HepG2 (cell line): ENCODE measurements at regions not wholly inside any gene's neighbourhood (a gene's known extent, or its start where the extent isn't known, plus 50 kb on each side); places are given as distances from the start of the nearest gene placed in this dataset.

Experiments used
- ATAC-seq: fragments of 200-7000 bp; cut with Tn5 transposase; 3 replicates; pipeline ENCODE4 v1.9.1; 2020; ENCODE audit warnings: mild to moderate bottlenecking, moderate library complexity
- BruUV-seq: library from RNA; stranded (reverse); fragments of 400-500 nt; replicated peaks from 2 replicates; lab custom pipeline; 2021; lab: Mats Ljungman, UMichigan
- CTCF ChIA-PET: fragments of 300-600 bp; formaldehyde crosslinking; extraction: SDS; loops from one replicate; lab custom pipeline; 2021; ENCODE audit warnings: low total read pairs, inconsistent platforms, low intra/inter-chr PET ratio; lab: Yijun Ruan, JAX
- POLR2A ChIA-PET: fragments of 350-600 bp; sonication (Branson Sonifier 250); formaldehyde crosslinking; loops from one replicate; lab custom pipeline; 2020; ENCODE audit warnings: antibody characterized with exemption, inconsistent platforms; lab: Yijun Ruan, JAX
- DNase-seq: peaks from one replicate; pipeline ENCODE4 v3.0.0-alpha.2; 2015; ENCODE audit warnings: low spot score
- FAIRE-seq: peaks from 3 replicates; lab custom pipeline; 2011; peaks lifted over from hg19 to GRCh38; lab: Jason Lieb, UNC
- H2AFZ ChIP-seq: one replicate; pipeline ENCODE4 v1.6.1; 2011; ENCODE audit warnings: low read length, inconsistent platforms
- H3K27ac ChIP-seq: fragments of 300-600 bp; 3 replicates; pipeline ENCODE4 v1.8.0; 2011; ENCODE audit warnings: mixed run types, mild to moderate bottlenecking, mixed read lengths, low read length, inconsistent platforms; ENCODE audit not compliant: insufficient read depth; ENCODE audit errors: extremely low read length
- H3K27me3 ChIP-seq, 2 experiments: fragments of 200-600 bp in 1 of 2; 2 replicates in 1 of 2; 3 replicates in 1 of 2; pipeline versions ENCODE4 v1.6.0 to v1.8.0; 2011; ENCODE audit warnings: low read length in 2 of 2, mild to moderate bottlenecking in 2 of 2, moderate library complexity in 2 of 2, inconsistent platforms in 1 of 2; ENCODE audit not compliant: insufficient read depth in 2 of 2, control insufficient read depth in 1 of 2
- H3K36me3 ChIP-seq, 2 experiments: fragments of 200-600 bp in 1 of 2; replicated peaks in 1 of 2; 2 replicates in 1 of 2; 3 replicates in 1 of 2; pipeline versions ENCODE4 v1.5.1 to v1.8.0; 2011; ENCODE audit warnings: low read length in 2 of 2, inconsistent platforms in 1 of 2; ENCODE audit not compliant: insufficient read depth in 2 of 2, control insufficient read depth in 1 of 2
- H3K4me1 ChIP-seq: 2 replicates; pipeline ENCODE4 v1.5.1; 2012; ENCODE audit warnings: low read length, inconsistent platforms; ENCODE audit not compliant: insufficient read depth
- H3K4me2 ChIP-seq: 2 replicates; pipeline ENCODE4 v1.6.0; 2011; ENCODE audit warnings: low read depth, low read length, inconsistent platforms
- H3K4me3 ChIP-seq, 3 experiments: fragments of 200-600 bp in 1 of 3; sonication (generic), shearing (Covaris generic) in 1 of 3; replicated peaks in 1 of 3; 2 replicates each; pipeline ENCODE4 v1.5.1; 2011 to 2016; ENCODE audit warnings: low read length in 3 of 3, inconsistent platforms in 2 of 3, low read depth in 2 of 3, mild to moderate bottlenecking in 2 of 3, control low read depth in 1 of 3, mixed read lengths in 1 of 3; ENCODE audit not compliant: insufficient read depth in 1 of 3
- H3K79me2 ChIP-seq: one replicate; pipeline ENCODE4 v1.6.1; 2011; ENCODE audit warnings: low read length, inconsistent platforms; ENCODE audit not compliant: insufficient read depth
- H3K9ac ChIP-seq: 2 replicates; pipeline ENCODE4 v1.6.0; 2011; ENCODE audit warnings: mild to moderate bottlenecking, low read depth, low read length, inconsistent platforms; ENCODE audit not compliant: insufficient read depth
- H3K9me3 ChIP-seq: 2 replicates; pipeline ENCODE4 v1.5.1; 2012; ENCODE audit warnings: mild to moderate bottlenecking, low read length
- H4K20me1 ChIP-seq: 2 replicates; pipeline ENCODE4 v1.6.0; 2011; ENCODE audit warnings: inconsistent platforms, mild to moderate bottlenecking, low read length, moderate library complexity; ENCODE audit not compliant: insufficient read depth
- FOSL1 ChIP-seq: sonication (generic); formaldehyde crosslinking; IDR thresholded peaks from 2 replicates; pipeline ENCODE4 v1.9.0; 2021; ENCODE audit warnings: missing genetic modification reagents, borderline replicate concordance
- GABPB1 ChIP-seq: IDR thresholded peaks from 2 replicates; pipeline ENCODE4 v1.6.1; 2016; ENCODE audit warnings: mild to moderate bottlenecking, missing genetic modification reagents, moderate library complexity, missing compliant biosample characterization
- KLF13 ChIP-seq: sonication (generic); formaldehyde crosslinking; IDR thresholded peaks from 2 replicates; pipeline ENCODE4 v1.4.0; 2020; ENCODE audit warnings: mild to moderate bottlenecking, missing genetic modification reagents
- NCOA1 ChIP-seq: sonication (generic); formaldehyde crosslinking; IDR thresholded peaks from 2 replicates; pipeline ENCODE4 v1.9.0; 2021; ENCODE audit warnings: missing genetic modification reagents
- SIN3A ChIP-seq: IDR thresholded peaks from 2 replicates; pipeline ENCODE4 v1.6.1; 2011; ENCODE audit warnings: low read depth, mild to moderate bottlenecking, control low read depth, low read length, borderline replicate concordance
- THAP9 ChIP-seq: sonication (generic); formaldehyde crosslinking; IDR thresholded peaks from 2 replicates; pipeline ENCODE4; 2020; ENCODE audit warnings: missing genetic modification reagents, mild to moderate bottlenecking, borderline replicate concordance
- TP53 ChIP-seq: sonication (generic); formaldehyde crosslinking; conservative IDR thresholded peaks from 2 replicates; pipeline ENCODE4 v1.4.0; 2020; ENCODE audit warnings: missing genetic modification reagents
- ZC3H4 ChIP-seq: sonication (generic); formaldehyde crosslinking; IDR thresholded peaks from 2 replicates; pipeline ENCODE4 v1.4.0; 2020; ENCODE audit warnings: missing genetic modification reagents, borderline replicate concordance
- in situ Hi-C: cut with HindIII; loops from 2 replicates; pipeline ENCODE4 v1.10.0; 2017; ENCODE audit warnings: low pct_unique_long_range_greater_than_20kb; ENCODE audit not compliant: extremely low pct_ligation_motif_present
- intact Hi-C: fragments of 100-400 bp; cut with micrococcal nuclease; formaldehyde crosslinking; loops from one replicate; pipeline ENCODE4 v1.10.0; 2022; ENCODE audit not compliant: unreplicated experiment
- TF ChIP-seq, protein P1 (sequence below): sonication (generic); formaldehyde crosslinking; IDR thresholded peaks from 2 replicates; pipeline ENCODE4 v1.5.0; 2020; ENCODE audit warnings: missing genetic modification reagents
- TF ChIP-seq, protein P2 (sequence below): sonication (generic); formaldehyde crosslinking; IDR thresholded peaks from 2 replicates; pipeline ENCODE4 v1.5.1; 2020; ENCODE audit warnings: mild to moderate bottlenecking, missing genetic modification reagents, borderline replicate concordance

GRCh38 chr6:90973188-90973587 lies 386.3 kb upstream of the MAP3K7 start:
- Histone ChIP-seq H2AFZ (no peak overlapping the region), H3K4me1 (no peaks in the 10 kb centered on the region), H3K27me3 (no peaks in the 10 kb centered on the region), H3K4me2 (no peak overlapping the region)
- FAIRE-seq = no peak
- no TSS peak for BruUV-seq
- in situ Hi-C loops = no loop called here
- TF ChIP-seq NCOA1 (CRISPR knock-in tag) (no peak), KLF13 (CRISPR knock-in tag) (no peak), ZC3H4 (no peak), TP53 (CRISPR knock-in tag) (no peak), GABPB1 (CRISPR knock-in tag) (no peak), SIN3A (no peak), FOSL1 (CRISPR knock-in tag) (no peak), THAP9 (CRISPR knock-in tag) (no peak)
- TF ChIP-seq, protein P1, sequence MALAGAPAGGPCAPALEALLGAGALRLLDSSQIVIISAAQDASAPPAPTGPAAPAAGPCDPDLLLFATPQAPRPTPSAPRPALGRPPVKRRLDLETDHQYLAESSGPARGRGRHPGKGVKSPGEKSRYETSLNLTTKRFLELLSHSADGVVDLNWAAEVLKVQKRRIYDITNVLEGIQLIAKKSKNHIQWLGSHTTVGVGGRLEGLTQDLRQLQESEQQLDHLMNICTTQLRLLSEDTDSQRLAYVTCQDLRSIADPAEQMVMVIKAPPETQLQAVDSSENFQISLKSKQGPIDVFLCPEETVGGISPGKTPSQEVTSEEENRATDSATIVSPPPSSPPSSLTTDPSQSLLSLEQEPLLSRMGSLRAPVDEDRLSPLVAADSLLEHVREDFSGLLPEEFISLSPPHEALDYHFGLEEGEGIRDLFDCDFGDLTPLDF = no peak
- TF ChIP-seq, protein P2, sequence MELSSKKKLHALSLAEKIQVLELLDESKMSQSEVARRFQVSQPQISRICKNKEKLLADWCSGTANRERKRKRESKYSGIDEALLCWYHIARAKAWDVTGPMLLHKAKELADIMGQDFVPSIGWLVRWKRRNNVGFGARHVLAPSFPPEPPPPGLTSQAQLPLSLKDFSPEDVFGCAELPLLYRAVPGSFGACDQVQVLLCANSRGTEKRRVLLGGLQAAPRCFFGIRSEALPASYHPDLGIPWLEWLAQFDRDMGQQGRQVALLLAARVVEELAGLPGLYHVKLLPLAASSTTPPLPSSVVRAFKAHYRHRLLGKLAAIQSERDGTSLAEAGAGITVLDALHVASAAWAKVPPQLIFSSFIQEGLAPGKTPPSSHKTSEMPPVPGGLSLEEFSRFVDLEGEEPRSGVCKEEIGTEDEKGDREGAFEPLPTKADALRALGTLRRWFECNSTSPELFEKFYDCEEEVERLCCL (CRISPR knock-in tag) = no peak
- TF ChIP-seq, all 625 proteins: peak for 0
- ChIA-PET CTCF (no interaction called here), POLR2A (no interaction called here)
- Histone ChIP-seq H3K9ac (no peak overlapping the region), H3K36me3 (no peaks in the 10 kb centered on the region), H3K79me2 (no peaks in the 10 kb centered on the region), H3K27ac (no peak overlapping the region), H3K4me3 (no peak overlapping the region), H3K9me3 (no peaks in the 10 kb centered on the region), H4K20me1 (no peaks in the 10 kb centered on the region)
- ATAC-seq (no peak), DNase-seq (no peak)
- intact Hi-C loops = no loop called here
